Osteoblast (primary cell): ENCODE measurements at regions not wholly inside any gene's neighbourhood (a gene's known extent, or its start where the extent isn't known, plus 50 kb on each side); places are given as distances from the start of the nearest gene placed in this dataset.

Experiments used
- DNase-seq: peaks from one replicate; pipeline ENCODE4 v3.0.0; 2011; ENCODE audit warnings: low spot score, mixed read lengths; ENCODE audit not compliant: insufficient read length; ENCODE audit errors: missing footprints
- H2AFZ ChIP-seq: 2 replicates; pipeline ENCODE4 v1.6.0; 2011; ENCODE audit warnings: mild to moderate bottlenecking, low read length
- H3K27ac ChIP-seq: 2 replicates; pipeline ENCODE4 v1.5.1; 2011; ENCODE audit warnings: mild to moderate bottlenecking, low read depth, low read length, moderate library complexity
- H3K27me3 ChIP-seq: 2 replicates; pipeline ENCODE4 v1.6.0; 2012; ENCODE audit warnings: mild to moderate bottlenecking, control low read depth, inconsistent platforms, low read length, moderate library complexity; ENCODE audit not compliant: insufficient read depth
- H3K36me3 ChIP-seq: 2 replicates; pipeline ENCODE4 v1.5.1; 2011; ENCODE audit warnings: mild to moderate bottlenecking, low read length, control low read depth, moderate library complexity; ENCODE audit not compliant: insufficient read depth
- H3K4me1 ChIP-seq: 2 replicates; pipeline ENCODE4 v1.5.1; 2011; ENCODE audit warnings: mild to moderate bottlenecking, low read length, control low read depth, moderate library complexity; ENCODE audit not compliant: insufficient read depth
- H3K4me2 ChIP-seq: 2 replicates; pipeline ENCODE4 v1.6.0; 2011; ENCODE audit warnings: mild to moderate bottlenecking, low read length; ENCODE audit not compliant: insufficient read depth
- H3K4me3 ChIP-seq: fragments of 200-600 bp; sonication (generic); 3 replicates; pipeline ENCODE4 v1.5.1; 2012; ENCODE audit warnings: mild to moderate bottlenecking, low read length, inconsistent platforms; ENCODE audit not compliant: insufficient read depth
- H3K79me2 ChIP-seq: 2 replicates; pipeline ENCODE4 v1.6.0; 2012; ENCODE audit warnings: mild to moderate bottlenecking, low read length, control low read depth, inconsistent platforms; ENCODE audit not compliant: insufficient read depth
- H3K9me3 ChIP-seq: 2 replicates; pipeline ENCODE4 v1.5.1; 2011; ENCODE audit warnings: low read depth, low read length, control low read depth
- H4K20me1 ChIP-seq: 2 replicates; pipeline ENCODE4 v1.6.0; 2012; ENCODE audit warnings: mild to moderate bottlenecking, low read length, control low read depth; ENCODE audit not compliant: insufficient read depth
- TF ChIP-seq, protein P1 (sequence below): IDR thresholded peaks from 2 replicates; pipeline ENCODE4 v1.5.1; 2011; ENCODE audit warnings: mild to moderate bottlenecking, low read depth, low read length, moderate library complexity; ENCODE audit errors: extremely low read depth

GRCh38 chr1:191886977-191887376 lies 271.3 kb upstream of the RGS18 start:
- no peak for DNase-seq
- H3K4me2 ChIP-seq = no peak overlapping the region
- H3K27ac ChIP-seq = no peak overlapping the region
- no peaks in the 10 kb centered on the region for H3K79me2 ChIP-seq
- H3K36me3 ChIP-seq = no peaks in the 10 kb centered on the region
- no peaks in the 10 kb centered on the region for H4K20me1 ChIP-seq
- peak overlapping the region; percentile 51 for H2AFZ ChIP-seq
- no peaks in the 10 kb centered on the region for H3K27me3 ChIP-seq
- no peaks in the 10 kb centered on the region for H3K4me1 ChIP-seq
- TF ChIP-seq, protein P1, sequence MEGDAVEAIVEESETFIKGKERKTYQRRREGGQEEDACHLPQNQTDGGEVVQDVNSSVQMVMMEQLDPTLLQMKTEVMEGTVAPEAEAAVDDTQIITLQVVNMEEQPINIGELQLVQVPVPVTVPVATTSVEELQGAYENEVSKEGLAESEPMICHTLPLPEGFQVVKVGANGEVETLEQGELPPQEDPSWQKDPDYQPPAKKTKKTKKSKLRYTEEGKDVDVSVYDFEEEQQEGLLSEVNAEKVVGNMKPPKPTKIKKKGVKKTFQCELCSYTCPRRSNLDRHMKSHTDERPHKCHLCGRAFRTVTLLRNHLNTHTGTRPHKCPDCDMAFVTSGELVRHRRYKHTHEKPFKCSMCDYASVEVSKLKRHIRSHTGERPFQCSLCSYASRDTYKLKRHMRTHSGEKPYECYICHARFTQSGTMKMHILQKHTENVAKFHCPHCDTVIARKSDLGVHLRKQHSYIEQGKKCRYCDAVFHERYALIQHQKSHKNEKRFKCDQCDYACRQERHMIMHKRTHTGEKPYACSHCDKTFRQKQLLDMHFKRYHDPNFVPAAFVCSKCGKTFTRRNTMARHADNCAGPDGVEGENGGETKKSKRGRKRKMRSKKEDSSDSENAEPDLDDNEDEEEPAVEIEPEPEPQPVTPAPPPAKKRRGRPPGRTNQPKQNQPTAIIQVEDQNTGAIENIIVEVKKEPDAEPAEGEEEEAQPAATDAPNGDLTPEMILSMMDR = no peak
- no peak overlapping the region for H3K4me3 ChIP-seq
- no peaks in the 10 kb centered on the region for H3K9me3 ChIP-seq

DNA sequence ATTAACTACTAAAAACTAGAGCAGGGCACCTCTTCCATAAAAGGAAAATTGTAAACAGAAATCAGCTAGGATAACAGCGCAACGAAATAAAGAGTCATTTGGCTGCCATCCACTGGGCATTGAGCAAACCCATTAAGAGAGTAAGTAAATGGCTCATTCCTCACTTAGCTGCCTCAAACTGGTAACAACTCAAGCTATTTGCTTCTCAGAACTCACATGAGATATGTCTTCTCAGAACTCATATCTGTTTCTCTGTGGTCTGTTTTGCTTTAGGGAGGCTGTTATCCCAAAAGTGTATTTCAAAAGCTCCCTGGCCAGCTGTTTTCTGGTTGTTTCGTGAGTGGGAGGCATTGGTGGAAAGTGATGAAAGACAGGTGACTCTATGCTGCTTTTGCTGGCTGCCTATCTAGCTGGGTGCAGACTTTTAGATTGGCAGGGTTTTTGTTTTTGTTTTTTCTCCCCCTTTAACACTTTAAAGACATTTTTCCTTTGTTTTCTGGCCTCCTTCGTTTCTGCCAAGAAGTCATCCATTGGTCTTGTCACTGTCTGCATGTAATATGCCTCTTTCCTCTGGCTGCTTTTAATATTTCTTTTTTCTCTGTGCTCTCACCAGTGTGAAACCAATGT lies 269.2 kb upstream of the RGS18 start:
- DNase-seq = no peak
- no peak overlapping the region for H3K27ac ChIP-seq
- H4K20me1 ChIP-seq = no peaks in the 10 kb centered on the region
- no peaks in the 10 kb centered on the region for H3K27me3 ChIP-seq
- H3K4me1 ChIP-seq = no peaks in the 10 kb centered on the region
- TF ChIP-seq, protein P1 = no peak
- H3K36me3 ChIP-seq = no peaks in the 10 kb centered on the region
- H3K9me3 ChIP-seq = no peaks in the 10 kb centered on the region
- H3K79me2 ChIP-seq = no peaks in the 10 kb centered on the region
- no peak overlapping the region for H3K4me2 ChIP-seq
- peak overlapping the region; percentile 31 for H2AFZ ChIP-seq
- H3K4me3 ChIP-seq = no peak overlapping the region

DNA sequence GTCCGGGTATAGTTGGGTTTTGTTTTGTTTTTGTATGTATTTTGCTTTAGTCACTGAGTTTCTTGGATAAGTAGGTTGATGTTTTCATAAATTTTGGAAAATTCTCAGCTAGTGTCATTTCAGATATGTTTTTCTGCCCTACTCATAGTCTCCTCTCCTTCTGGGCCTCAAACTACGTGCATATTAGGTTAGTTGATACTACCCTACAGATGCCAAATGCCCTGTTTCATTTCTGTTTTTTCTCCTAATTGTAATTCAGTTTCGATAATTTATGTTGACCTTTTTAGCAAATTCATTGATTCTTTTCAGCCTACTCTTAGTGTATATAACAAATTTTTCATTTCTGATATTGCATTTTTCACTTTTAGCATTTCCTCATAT lies 268.6 kb upstream of the RGS18 start:
- no peak overlapping the region for H2AFZ ChIP-seq

DNA sequence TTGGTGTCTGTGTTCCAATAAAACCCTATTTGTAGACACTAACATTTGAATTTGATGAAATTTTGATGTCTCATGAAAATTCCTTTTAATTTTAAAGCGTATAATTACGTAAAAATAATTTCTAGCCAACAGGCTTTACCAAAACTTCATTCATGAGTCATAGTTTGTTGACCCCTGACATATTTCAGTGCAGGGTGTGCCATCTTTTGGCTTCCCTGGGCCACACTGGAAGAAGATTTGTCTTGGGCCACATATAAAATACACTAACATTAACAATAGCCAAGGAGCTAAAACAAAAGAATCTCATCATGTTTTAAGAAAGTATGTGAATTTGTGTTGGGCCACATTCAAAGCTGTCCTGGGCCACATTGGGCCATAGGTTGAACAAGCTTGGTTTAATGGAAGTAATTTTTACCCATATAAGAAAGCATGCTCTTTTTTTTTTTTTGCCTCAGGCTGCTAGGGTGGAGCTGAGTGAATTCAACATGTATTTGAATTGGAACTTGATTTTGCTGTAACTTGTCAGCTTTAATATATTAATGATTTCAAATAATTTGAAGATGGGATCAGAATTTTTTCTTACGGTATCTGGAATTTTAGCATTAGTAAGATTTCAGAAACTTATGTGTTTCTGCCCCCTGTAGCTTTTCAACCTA lies 267.7 kb upstream of the RGS18 start:
- H3K4me3 ChIP-seq = no peak overlapping the region
- no peaks in the 10 kb centered on the region for H3K27me3 ChIP-seq
- H3K79me2 ChIP-seq = no peaks in the 10 kb centered on the region
- H4K20me1 ChIP-seq = no peaks in the 10 kb centered on the region
- no peak for DNase-seq
- no peaks in the 10 kb centered on the region for H3K9me3 ChIP-seq
- no peak overlapping the region for H3K4me2 ChIP-seq
- H2AFZ ChIP-seq = no peak overlapping the region
- H3K36me3 ChIP-seq = no peaks in the 10 kb centered on the region
- no peaks in the 10 kb centered on the region for H3K4me1 ChIP-seq
- TF ChIP-seq, protein P1 = no peak
- H3K27ac ChIP-seq = no peak overlapping the region

More for the DNA sequence above, 268.6 kb upstream of the RGS18 start:
- H3K79me2 ChIP-seq = no peaks in the 10 kb centered on the region
- DNase-seq = no peak
- no peak overlapping the region for H3K4me3 ChIP-seq
- H3K36me3 ChIP-seq = no peaks in the 10 kb centered on the region
- no peak overlapping the region for H3K4me2 ChIP-seq
- no peak overlapping the region for H3K27ac ChIP-seq
- H3K4me1 ChIP-seq = no peaks in the 10 kb centered on the region
- H4K20me1 ChIP-seq = no peaks in the 10 kb centered on the region
- H3K27me3 ChIP-seq = no peaks in the 10 kb centered on the region
- no peaks in the 10 kb centered on the region for H3K9me3 ChIP-seq
- TF ChIP-seq, protein P1 = no peak
